Endometrium (tissue), 2 donors: ENCODE measurements at regions not wholly inside any gene's neighbourhood (a gene's known extent, or its start where the extent isn't known, plus 50 kb on each side); places are given as distances from the start of the nearest gene placed in this dataset.
A peak's percentile ranks its signal among the peaks of the same experiment; 100 is the strongest.
"Not testable (repeated sequence)": the region's sequence is repeated elsewhere in the genome, so short reads cannot be mapped to it uniquely, and the experiment has no call there.

Experiments
- FAIRE-seq: peaks from 2 replicates; lab custom pipeline; 2012; peaks lifted over from hg19 to GRCh38; lab: Jason Lieb, UNC
- donor health status: control.
- donor health status: control.

DNA sequence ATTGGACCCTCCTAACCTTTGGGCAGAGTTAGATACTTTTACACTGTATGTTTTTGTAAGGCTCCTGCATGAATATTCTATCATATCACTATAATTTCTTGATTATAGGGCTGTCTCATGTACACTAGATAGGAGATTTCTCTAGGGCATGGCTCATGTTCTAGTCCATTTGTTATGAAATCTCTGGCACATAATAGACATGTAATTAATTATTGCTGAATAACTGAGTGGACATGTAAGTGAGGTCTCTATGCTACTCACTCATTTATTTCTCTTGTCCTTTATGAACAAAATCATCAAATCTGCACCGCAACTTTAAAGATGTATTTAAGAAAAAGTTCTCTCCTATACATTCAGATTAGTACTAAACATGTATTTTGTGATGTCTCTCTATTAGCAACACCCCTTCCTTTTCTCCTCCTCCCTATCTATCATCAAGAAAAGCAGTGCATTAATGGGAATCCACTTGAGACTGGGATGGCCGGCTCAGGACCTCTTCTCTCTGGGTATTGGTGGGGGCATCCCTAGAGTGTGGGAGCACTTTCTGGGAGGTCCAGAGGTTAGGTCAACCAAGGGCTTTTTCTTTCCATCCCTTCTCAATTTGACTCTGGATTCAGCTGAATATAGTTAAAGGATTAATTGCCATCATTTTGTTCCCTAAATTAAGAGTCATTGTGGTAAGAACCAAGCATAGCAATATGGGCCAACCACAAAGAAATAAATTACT is 168.0 kb upstream of the HMGA2 start:
- FAIRE-seq: no peak

DNA sequence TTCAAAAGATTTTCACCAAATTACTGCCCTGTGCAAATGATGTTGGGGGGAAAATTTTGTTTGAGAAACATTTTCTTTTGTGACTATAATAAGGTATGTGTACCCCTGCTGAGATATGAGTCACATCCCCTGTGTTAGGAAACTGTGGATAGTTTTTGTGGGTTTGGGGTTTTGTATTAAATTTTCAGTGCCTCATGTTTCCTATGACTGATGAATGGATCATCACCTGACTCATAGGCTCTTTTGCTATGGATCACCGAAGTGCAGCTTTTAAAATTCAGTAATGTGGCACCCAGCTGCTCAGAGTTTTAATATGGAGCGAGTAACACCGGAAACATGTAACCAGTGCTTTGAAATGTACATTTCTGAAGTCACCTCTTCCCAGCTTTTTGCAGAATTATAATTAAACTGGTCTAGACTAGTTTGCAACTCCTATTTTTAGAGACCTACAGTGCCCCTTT is 167.4 kb upstream of the HMGA2 start:
- no peak for FAIRE-seq

DNA sequence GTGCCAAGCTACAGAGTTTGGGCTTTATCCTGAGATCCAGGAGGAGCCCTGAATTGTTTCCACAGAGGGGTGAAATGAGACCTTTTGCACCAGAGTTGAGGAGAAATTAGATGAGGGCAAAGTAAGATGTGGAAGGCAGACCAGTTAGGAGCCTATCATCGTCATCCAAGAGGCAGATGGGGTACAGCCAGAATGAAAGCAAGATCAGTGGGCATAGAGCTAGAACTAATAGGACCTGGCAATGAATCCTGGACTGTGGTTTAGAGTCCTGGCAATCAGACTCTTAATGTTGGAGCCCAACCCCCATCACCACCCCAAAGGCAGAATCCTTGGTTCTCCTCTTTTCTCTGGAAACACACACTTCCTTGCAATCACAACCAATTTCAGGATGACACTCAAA is 166.6 kb upstream of the HMGA2 start:
- FAIRE-seq: no peak

DNA sequence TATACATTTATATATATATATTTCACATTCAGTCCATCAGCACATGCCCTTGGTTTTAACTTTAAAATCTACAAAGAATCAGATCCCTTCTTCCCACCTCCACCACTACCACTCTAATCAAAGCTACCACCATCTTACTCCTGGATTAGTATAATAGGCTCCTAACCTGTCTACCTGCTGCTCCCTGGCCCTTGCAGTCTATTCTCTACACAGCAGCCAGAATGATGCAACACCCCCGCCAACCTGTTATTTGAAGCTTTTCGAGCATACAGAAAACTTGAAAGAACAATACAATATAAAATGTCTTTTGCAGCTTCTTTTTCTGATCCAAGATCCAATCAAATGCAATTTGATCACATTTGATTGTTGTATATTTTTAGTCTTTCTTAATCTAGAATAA is 165.9 kb upstream of the HMGA2 start:
- no peak for FAIRE-seq

DNA sequence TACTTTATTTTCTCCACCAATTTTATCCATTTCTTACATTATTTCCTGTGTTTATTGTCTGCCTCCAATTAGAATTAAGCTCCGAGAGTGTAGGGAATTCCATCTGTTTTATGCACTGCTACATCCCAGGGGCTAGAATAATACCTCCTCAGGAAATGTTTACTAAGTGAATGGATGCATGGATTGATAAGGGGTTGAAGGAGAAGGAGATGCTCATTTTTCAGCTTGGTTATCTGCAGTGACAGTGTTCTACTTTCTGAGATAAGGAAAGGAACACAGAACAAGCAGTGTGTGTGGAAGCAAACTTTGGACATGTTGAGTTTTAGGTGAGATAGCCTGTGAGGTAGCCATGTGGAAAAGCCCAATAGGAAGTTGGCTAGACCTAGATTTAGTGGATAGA is 164.6 kb upstream of the HMGA2 start:
- FAIRE-seq: no peak

DNA sequence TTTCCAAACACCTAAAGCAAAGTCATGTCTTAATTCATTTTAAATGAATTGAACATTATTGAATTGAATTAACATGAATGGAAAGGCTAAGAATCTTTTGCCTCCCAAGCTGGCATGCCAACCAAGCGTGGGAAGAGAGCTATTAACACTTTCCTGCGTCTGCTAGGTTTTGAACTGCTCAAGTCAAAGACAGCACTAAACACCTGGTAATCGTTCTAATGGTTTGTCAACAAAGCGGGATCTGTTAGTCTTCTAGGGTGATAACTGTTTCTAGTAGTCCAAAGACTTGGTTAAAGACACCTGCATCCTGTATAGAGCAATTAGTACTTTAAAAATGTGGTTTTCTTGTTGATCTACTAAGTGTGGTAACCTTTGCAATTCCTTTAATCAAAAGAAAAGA is 164.2 kb upstream of the HMGA2 start:
- no peak for FAIRE-seq

DNA sequence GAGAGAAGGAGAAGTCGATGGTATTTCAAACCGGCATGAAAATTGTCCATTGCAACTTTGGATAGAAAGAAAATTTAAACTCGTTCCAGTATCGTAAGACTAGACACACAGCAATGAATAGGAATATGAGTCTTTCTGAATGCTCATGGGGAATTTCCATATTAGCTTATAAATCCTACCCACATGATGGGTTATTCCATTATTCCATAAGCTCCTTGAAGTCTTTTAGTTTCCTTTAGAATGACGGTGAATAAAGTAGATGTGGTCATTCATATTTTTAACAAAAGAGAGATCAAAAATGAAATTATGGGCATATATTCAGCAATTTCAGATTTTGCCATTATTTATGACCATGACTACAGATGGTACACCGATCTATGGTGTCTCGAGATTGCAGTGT is 163.4 kb upstream of the HMGA2 start:
- no peak for FAIRE-seq

DNA sequence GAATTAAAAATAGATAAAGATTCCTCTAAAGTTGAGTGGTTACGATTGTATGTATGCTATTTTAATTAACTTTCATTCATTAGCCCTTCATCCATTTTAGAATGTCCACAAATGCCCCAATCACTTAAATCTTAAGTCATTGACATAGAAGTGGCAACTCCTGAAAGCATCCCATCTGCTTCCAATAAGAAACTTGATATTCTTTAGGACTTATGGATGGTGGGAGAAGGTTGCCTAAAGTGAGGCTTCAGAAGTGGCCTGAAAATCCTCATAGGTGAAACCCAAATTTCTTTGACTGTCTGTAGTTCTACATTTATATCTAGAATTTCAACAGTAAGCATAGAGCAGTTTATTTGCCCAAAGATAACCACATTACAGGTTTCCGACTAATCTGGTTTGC is 161.7 kb upstream of the HMGA2 start:
- no peak for FAIRE-seq

DNA sequence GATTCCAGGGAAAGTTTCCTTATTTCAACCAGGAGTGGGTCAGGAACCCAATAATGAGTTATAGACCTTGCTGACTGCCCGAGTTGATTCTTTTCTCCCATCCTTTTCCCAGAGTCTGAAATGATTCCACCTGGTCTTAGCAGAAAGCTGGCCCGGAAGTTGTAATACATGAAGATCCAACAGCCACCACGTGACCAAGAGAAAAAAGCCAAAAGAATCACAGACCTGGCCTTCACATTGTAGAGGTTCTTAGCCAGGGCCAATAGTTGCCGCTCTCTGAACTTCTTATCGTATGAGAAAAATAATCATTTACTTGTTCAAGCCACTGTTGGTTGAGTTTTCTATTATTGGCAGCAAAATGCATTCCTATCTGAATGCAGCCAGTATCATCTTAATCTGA is 161.2 kb upstream of the HMGA2 start:
- no peak for FAIRE-seq

DNA sequence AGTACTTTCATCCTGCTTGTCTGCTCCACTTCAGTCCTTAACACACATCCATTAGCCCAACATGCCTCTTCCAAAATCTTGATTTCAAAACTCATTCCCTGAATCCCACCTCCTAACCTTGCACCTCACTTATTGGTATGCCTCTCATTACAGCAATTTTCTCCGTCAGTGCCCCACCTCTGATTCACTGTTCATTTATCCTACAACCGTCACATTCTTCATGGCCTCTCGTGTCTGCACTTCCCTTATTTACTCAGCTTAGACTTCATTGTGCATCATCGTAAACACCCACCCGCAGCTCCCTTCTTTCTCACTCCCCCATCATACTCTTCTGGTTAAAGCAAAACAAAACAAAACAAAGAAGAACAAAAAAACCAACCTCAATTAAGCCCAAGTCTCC is 160.6 kb upstream of the HMGA2 start:
- no peak for FAIRE-seq

DNA sequence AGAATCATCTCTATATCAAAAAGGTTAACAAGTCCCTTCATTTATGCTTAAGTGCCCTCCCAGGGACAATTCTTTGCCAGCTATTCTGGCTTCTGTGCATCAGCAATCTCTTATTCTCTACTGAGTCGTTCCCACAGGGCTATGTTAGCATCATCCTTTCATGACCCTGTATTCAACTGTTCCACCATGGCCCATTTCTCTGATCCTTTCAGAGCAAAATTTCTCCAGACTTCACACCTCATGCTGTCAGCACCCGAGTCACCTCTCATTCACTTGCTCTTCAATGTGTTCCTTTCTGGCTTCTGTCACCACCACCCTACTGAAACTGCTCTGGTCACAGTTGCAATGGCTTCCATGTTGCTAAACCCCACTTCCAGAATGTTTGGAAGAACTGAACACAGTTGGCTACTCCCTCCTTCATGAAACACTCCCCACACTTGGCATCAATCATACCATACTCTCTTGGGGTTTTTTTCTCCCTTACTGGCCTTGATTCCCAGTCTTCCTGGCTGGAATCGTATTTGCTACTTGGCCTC is 159.5 kb upstream of the HMGA2 start:
- no peak for FAIRE-seq

DNA sequence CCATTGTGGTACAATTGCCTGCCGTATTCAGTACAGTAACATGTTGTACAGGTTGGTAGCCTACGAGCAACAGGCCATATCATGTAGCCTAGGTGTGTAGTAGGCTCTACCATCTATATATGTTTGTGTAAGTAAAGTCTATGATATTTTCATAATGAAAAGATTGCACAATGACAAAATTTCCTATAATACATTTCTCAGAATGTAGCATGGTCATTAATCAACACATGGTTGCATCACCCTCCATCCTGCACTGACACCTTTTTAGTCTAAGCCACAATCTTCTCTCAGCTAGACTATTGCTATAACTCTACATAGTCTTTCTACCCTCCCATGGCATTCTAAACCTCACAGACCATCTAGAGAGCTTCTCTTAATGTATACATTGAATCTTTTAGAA is 158.5 kb upstream of the HMGA2 start:
- FAIRE-seq: no peak

DNA sequence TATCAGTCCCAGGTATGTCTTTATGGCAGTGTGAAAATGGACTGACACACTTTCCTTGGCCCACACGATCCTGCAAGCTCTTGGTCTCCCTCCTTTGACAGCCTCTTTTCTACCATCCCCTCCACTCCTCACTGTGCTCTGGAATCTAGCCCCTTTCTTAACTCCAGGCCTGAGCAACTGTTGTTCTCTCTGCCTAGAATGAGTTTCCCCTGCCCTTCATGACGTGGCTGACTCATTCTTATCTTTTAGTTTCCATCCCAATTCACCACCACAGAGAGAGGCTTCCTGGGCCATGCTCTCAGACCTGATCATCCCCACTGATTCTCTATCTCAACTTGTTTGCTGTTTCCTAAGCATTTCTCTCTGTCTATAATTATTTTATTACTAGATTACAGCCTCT is 157.4 kb upstream of the HMGA2 start:
- no peak for FAIRE-seq

DNA sequence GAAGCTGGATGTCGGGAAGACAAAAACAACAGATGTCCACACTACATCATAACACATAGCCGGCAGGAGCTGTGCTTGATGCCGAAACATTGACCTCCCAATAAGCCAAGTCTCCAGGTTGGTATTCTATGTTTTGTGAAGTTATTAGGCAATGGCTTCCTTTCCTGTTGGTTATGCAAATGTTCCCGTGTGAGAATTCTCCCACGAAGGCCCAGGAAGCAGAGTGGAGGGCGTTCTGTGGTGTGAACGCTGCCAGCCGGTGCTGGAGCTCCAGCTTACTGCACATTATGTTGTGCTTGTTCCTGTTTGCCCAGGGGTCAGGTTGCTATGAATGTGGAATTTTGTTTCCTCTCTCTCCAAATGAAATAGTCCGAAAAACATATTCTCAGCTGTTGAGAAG is 156.4 kb upstream of the HMGA2 start:
- FAIRE-seq: no peak

DNA sequence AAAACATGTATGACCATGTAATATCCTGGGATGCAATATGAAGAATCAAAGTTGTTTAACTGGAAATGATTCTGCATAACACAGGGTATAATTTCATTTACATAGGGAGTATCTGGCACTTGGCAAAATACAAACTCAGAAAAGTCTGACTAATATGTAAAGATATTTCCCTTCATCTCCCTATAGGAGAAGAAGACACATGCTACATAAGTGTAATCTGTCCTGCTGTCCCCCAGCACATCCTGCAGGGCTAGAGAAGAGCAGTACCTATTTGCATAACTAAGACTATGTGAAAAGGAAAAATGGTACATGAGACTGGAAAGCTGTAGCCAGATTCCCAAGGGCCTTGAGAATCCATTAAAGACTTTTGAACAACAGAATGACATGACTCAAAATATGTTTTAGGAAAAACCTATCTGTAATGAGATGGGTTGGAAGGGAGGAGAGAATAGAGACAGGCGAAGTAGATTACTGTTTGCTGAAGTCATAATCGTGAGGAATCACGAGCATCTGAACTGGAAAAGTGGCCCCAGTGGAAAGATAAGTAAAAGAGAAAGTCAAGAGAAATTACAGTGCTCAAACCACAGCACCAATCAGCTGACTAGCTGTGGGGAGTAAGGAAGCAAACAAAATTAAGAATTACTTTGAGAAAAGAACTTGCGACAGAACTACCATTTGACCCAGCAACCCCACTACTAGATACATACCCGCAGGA is 155.1 kb upstream of the HMGA2 start:
- FAIRE-seq: no peak

DNA sequence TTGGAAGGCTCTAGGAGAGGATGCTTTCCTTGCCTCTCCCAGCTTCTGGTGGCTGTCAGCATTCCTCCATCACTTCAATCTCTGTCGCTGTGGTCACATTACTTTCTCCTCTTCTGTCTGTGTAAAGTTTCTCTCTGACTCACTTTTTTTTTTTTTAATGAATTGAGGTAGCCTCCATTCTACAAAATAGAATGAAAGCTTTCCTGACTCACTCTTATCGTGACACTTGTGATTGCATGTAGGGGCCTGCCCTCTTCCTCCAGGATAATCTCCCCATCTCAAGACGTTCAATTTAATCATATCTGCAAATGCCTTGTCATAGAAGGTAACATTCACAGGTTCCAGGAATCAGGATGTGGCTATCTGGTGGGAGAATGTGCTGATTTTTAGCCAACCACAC is 153.5 kb upstream of the HMGA2 start:
- no peak for FAIRE-seq

DNA sequence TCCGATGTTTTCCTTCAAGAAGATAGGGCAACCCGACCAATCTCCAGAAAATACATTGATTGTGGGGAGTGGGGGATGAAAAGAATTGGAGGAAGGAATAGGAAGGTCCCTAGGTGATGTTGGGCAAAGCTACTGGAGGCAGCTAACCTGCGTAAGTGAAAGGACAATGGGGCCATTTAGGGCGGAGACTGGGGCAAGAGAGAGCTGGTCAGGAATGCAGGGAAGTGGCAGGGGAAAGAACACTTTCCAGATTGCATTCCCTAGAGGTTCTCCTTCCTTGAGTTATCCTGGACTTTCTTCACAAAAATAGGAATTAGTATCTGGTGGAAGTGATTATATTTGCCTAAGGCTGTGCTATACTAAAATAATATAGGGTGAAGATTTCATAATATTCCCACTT is 151.8 kb upstream of the HMGA2 start:
- no peak for FAIRE-seq

DNA sequence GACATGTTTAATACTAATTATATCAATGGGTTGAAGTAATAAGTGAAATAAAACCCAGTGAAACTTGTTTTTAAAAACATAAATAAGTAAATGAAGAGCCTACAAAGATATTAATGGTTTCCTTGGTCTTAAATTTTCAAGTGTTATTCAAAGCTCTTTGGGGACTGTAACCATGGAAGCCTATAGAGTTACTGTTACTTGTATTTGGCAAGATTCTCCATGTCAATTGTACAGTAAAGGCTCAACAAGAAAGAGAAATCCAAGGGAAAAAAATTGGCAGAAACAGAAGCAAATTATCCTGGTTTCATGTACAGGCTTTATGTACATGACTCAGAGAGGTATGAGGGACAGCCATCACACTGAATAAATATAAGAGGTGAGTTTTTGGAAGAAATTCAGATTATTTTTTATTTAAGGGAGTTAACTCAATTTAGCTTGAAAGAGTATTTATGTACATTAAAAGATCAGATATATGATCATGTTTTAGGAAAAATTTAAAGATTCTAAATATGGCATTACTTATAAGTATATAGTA is 151.1 kb upstream of the HMGA2 start:
- no peak for FAIRE-seq

DNA sequence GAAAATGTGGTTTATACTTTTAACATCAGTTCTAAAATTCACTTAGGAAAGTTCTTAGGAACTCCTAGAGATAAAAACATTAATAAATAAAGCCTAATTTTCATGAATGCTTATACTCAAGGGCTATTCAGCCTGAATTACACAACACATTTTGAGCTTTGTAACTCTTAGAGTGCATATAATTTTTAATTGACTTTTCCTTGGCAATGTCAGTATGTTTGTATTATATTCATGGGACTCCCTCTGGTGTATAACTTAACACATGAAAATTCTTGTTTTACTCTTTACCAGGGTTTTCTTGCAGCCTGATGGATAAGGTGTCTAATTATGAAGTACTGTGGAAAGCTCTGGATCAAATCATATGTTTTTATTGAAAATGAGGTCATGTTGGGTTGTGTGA is 150.6 kb upstream of the HMGA2 start:
- FAIRE-seq: no peak

DNA sequence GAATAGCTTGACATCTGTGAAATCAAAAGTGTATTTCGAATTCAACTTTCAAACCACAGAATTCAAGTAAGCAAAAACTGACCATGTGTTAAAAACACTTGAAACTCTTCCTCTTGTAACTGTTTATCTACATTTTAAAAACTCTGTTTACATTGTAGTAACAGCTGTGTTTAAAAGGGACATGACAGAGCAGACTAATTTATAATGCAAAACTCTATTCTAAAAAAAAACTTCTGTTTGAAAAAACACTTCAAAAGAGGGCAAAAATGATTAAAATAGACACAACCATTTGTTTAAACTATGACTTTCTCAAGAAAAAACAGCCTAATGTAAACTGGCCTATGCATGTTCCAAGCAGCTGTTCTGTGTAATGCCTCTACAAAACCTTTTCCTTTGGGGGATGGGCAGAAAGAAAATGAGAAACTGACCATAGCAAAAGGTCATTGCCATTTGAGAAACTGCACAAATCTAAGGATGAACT is 149.1 kb upstream of the HMGA2 start:
- peak; percentile 91 for FAIRE-seq

DNA sequence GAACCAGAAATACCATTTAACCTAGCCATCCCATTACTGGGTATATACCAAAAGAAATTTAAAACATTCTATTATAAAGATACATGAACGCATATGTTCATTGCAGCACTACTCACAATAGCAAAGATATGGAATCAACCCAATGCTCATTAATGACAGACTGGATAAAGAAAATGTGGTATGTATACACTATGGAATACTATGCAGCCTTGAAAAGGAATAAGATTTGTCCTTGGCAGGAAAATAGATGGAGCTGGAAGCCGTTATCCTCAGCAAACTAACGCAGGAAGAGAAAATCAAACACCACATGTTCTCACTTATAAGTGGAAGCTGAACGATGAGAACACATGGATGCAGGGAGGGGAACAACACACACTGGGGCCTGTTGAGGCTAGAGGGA is 146.1 kb upstream of the HMGA2 start:
- not testable (repeated sequence) for FAIRE-seq

DNA sequence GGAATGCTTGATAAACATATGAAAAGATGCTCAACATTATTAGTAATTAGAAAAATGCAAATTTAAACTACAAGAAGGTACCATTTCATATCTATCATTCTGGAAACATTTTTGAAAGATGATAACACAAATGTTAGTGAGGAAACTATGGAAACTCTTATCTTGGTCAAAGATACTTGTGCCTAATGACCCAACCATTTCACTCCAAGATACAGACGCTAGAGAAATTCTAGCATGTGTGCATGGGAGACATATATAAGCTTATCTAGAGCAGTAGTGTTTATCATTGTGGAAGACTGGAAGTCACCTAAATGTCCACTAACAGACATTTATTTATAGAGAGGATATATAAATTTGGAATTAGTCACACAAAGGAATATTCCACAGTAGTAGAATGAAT is 143.1 kb upstream of the HMGA2 start:
- FAIRE-seq: no peak

DNA sequence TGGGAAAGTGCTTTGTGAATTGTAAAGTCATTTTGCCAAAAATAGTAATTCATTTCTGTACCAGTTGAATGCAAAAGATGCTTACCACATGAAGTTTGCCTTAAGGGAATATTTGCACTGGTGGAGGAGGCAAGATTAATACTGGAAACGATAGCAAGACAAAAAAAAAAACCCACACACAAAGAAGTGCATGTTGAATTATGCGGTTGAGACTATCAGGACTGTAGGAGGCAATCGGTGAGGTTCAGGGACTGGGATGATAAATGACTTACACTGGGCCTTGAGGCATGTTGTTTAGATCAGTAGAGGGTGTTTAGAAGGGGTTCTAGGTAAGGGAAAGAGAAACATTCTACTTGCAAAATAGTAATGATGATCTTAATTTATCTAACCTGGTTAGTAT is 142.2 kb upstream of the HMGA2 start:
- no peak for FAIRE-seq
